WTC11 (cell line): ENCODE measurements at regions not wholly inside any gene's neighbourhood (a gene's known extent, or its start where the extent isn't known, plus 50 kb on each side); places are given as distances from the start of the nearest gene placed in this dataset.

Source experiments
- ATAC-seq: fragments of 200-7000 bp; cut with Tn5 transposase; 2 replicates; pipeline ENCODE4 v1.10.0; 2021; ENCODE audit warnings: mild to moderate bottlenecking, moderate library complexity
- CTCF ChIA-PET: fragments of 300-600 bp; sonication (Branson Sonifier 250); formaldehyde crosslinking; loops from one replicate; lab custom pipeline; 2021; ENCODE audit warnings: antibody characterized with exemption; lab: Charles Lee
- POLR2A ChIA-PET: fragments of 350-600 bp; sonication (Branson Sonifier 250); formaldehyde crosslinking; loops from one replicate; lab custom pipeline; 2021; ENCODE audit warnings: antibody characterized with exemption; lab: Charles Lee
- DNase-seq: peaks from one replicate; pipeline ENCODE4 v3.0.0; 2021; ENCODE audit warnings: low spot score
- H3K27ac Mint-ChIP-seq: 2 replicates; pipeline ENCODE4 v1.8.0; 2021; ENCODE audit warnings: mixed read lengths
- H3K27me3 Mint-ChIP-seq: 2 replicates; pipeline ENCODE4 v1.8.0; 2021; ENCODE audit warnings: low read depth, mild to moderate bottlenecking, moderate library complexity, mixed read lengths
- H3K36me3 Mint-ChIP-seq: 2 replicates; pipeline ENCODE4 v1.8.0; 2021; ENCODE audit warnings: mixed read lengths
- H3K4me1 Mint-ChIP-seq: 2 replicates; pipeline ENCODE4 v1.8.0; 2022; ENCODE audit warnings: mixed read lengths
- H3K4me3 Mint-ChIP-seq: 2 replicates; pipeline ENCODE4 v1.8.0; 2021; ENCODE audit warnings: mild to moderate bottlenecking, moderate library complexity, mixed read lengths
- H3K9me3 Mint-ChIP-seq: 2 replicates; pipeline ENCODE4 v1.8.0; 2021; ENCODE audit warnings: mixed read lengths
- ELF4 ChIP-seq: sonication (generic); formaldehyde crosslinking; IDR thresholded peaks from 2 replicates; pipeline ENCODE4 v1.8.1; 2022; ENCODE audit warnings: low read depth, mild to moderate bottlenecking, moderate library complexity, missing genetic modification reagents
- EMX1 ChIP-seq: fragments of 250-450 bp; sonication (Bioruptor Pico); IDR thresholded peaks from 2 replicates; pipeline ENCODE4 v1.8.0; 2021; ENCODE audit warnings: mild to moderate bottlenecking
- FOXJ3 ChIP-seq: sonication (generic); formaldehyde crosslinking; IDR thresholded peaks from 2 replicates; pipeline ENCODE4 v1.9.0; 2021; ENCODE audit warnings: missing genetic modification reagents, mild to moderate bottlenecking, borderline replicate concordance
- FOXK1 ChIP-seq: sonication (generic); formaldehyde crosslinking; IDR thresholded peaks from 2 replicates; pipeline ENCODE4 v1.8.0; 2022; ENCODE audit warnings: mild to moderate bottlenecking, moderate library complexity, missing genetic modification reagents
- FOXP1 ChIP-seq: sonication (generic); formaldehyde crosslinking; IDR thresholded peaks from 2 replicates; pipeline ENCODE4 v1.8.0; 2022; ENCODE audit warnings: missing genetic modification reagents, mild to moderate bottlenecking, moderate library complexity, borderline replicate concordance
- NFE2L1 ChIP-seq: sonication (generic); formaldehyde crosslinking; IDR thresholded peaks from 2 replicates; pipeline ENCODE4 v1.8.1; 2023; ENCODE audit warnings: missing genetic modification reagents
- OVOL2 ChIP-seq: fragments of 250-450 bp; sonication (Bioruptor Pico); IDR thresholded peaks from 2 replicates; pipeline ENCODE4 v1.9.0; 2021; ENCODE audit warnings: mild to moderate bottlenecking, borderline replicate concordance
- RELA ChIP-seq: sonication (generic); formaldehyde crosslinking; IDR thresholded peaks from 2 replicates; pipeline ENCODE4 v1.8.1; 2022; ENCODE audit warnings: missing genetic modification reagents, mild to moderate bottlenecking, borderline replicate concordance
- SMAD4 ChIP-seq: sonication (generic); formaldehyde crosslinking; IDR thresholded peaks from 2 replicates; pipeline ENCODE4 v1.8.0; 2022; ENCODE audit warnings: mild to moderate bottlenecking, missing genetic modification reagents
- SOX15 ChIP-seq: fragments of 250-450 bp; sonication (Bioruptor Pico); IDR thresholded peaks from 2 replicates; pipeline ENCODE4 v1.9.0; 2021; ENCODE audit warnings: mild to moderate bottlenecking
- TCF7 ChIP-seq: sonication (generic); formaldehyde crosslinking; IDR thresholded peaks from 2 replicates; pipeline ENCODE4 v1.8.0; 2022; ENCODE audit warnings: mild to moderate bottlenecking, low read depth, missing genetic modification reagents, moderate library complexity
- ZNF121 ChIP-seq: sonication (generic); formaldehyde crosslinking; IDR thresholded peaks from 2 replicates; pipeline ENCODE4 v1.8.0; 2023; ENCODE audit warnings: missing genetic modification reagents
- ZNF219 ChIP-seq: sonication (generic); formaldehyde crosslinking; IDR thresholded peaks from 2 replicates; pipeline ENCODE4 v1.8.0; 2023; ENCODE audit warnings: missing genetic modification reagents, mild to moderate bottlenecking, borderline replicate concordance
- ZNF416 ChIP-seq: fragments of 250-450 bp; sonication (Bioruptor Pico); IDR thresholded peaks from 2 replicates; pipeline ENCODE4 v1.9.0; 2021; ENCODE audit warnings: mild to moderate bottlenecking, inconsistent platforms
- TF ChIP-seq, protein P1 (sequence below): sonication (generic); formaldehyde crosslinking; IDR thresholded peaks from 2 replicates; pipeline ENCODE4 v1.8.1; 2023; ENCODE audit warnings: mild to moderate bottlenecking, missing genetic modification reagents, moderate library complexity
- TF ChIP-seq, protein P2 (sequence below): sonication (generic); formaldehyde crosslinking; IDR thresholded peaks from 2 replicates; pipeline ENCODE4 v1.8.1; 2023; ENCODE audit warnings: mild to moderate bottlenecking, missing genetic modification reagents
- TF ChIP-seq, protein P3 (sequence below): sonication (generic); formaldehyde crosslinking; IDR thresholded peaks from 2 replicates; pipeline ENCODE4 v1.8.1; 2022; ENCODE audit warnings: low read depth, mild to moderate bottlenecking, moderate library complexity, missing genetic modification reagents, borderline replicate concordance
- TF ChIP-seq, protein P4 (sequence below): sonication (generic); formaldehyde crosslinking; IDR thresholded peaks from 2 replicates; pipeline ENCODE4 v1.8.1; 2023; ENCODE audit warnings: mild to moderate bottlenecking, moderate library complexity, missing genetic modification reagents
- TF ChIP-seq, protein P5 (sequence below): fragments of 250-450 bp; sonication (Bioruptor Pico); IDR thresholded peaks from 2 replicates; pipeline ENCODE4 v1.9.0; 2021; ENCODE audit warnings: mild to moderate bottlenecking

DNA sequence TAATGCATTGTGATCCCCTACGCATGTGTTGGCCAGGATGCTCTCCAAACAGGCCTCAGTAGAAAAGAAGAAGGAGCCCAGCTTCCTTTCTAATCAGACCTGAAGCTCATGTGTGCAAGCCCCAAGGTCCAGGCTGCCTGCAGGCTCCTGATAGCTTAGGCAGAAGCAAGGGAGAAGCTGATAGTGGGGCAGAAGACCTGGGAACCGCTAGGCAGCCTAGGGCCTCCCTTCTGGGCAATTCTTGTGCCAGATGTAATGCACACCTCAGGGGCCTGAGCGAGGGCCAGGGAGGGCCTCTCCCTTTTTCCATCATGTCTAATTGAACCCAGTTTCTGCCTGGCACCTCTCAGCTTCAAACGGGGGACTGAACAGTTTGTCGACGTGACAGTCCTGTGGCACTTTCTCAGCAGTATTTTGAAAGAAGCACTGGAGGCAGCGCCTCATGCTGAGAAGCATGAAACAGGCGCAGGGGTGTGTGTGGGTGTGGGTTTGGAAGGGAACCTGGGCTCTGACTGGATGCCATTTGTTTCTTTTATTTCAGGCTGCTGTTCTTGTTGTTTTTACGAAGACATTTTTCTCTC lies 212.8 kb downstream of the PIK3R1 start:
- H3K27ac Mint-ChIP-seq = no peak overlapping the region
- POLR2A ChIA-PET = no interaction called here
- no peak for ATAC-seq

DNA sequence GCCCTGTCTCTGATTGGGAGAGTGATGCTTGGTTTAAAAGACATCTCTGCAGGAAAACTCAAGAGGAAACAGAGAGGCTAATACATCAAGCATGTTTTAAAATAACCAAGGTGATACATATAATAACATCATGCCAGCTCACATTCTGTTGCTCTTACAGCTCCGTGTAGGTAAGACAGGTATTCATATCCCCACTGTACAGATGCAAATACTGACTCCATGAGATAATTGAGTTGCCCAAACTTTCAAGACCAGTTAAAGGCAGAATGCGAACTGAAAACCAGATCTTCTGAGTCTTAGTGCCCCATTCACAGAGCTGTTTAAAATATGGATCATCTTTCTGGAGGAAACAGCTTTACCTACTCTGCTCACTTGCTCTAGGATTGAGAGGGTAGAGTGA lies 214.0 kb downstream of the PIK3R1 start:
- Mint-ChIP-seq H3K9me3 (no peaks in the 10 kb centered on the region), H3K4me1 (peaks cover 14% of the 10 kb centered on the region), H3K27me3 (no peaks in the 10 kb centered on the region; the same call in 1 of the 2 replicates), H3K36me3 (no peaks in the 10 kb centered on the region), H3K27ac (no peak overlapping the region), H3K4me3 (no peak overlapping the region)
- POLR2A ChIA-PET = no interaction called here
- TF ChIP-seq ZNF416 (CRISPR knock-in tag) = no peak
- no peak for TF ChIP-seq SMAD4 (CRISPR knock-in tag)
- TF ChIP-seq, protein P1, sequence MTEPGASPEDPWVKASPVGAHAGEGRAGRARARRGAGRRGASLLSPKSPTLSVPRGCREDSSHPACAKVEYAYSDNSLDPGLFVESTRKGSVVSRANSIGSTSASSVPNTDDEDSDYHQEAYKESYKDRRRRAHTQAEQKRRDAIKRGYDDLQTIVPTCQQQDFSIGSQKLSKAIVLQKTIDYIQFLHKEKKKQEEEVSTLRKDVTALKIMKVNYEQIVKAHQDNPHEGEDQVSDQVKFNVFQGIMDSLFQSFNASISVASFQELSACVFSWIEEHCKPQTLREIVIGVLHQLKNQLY (CRISPR knock-in tag) = no peak
- TF ChIP-seq NFE2L1 = no peak
- no peak for TF ChIP-seq FOXJ3 (CRISPR knock-in tag)
- TF ChIP-seq, protein P2, sequence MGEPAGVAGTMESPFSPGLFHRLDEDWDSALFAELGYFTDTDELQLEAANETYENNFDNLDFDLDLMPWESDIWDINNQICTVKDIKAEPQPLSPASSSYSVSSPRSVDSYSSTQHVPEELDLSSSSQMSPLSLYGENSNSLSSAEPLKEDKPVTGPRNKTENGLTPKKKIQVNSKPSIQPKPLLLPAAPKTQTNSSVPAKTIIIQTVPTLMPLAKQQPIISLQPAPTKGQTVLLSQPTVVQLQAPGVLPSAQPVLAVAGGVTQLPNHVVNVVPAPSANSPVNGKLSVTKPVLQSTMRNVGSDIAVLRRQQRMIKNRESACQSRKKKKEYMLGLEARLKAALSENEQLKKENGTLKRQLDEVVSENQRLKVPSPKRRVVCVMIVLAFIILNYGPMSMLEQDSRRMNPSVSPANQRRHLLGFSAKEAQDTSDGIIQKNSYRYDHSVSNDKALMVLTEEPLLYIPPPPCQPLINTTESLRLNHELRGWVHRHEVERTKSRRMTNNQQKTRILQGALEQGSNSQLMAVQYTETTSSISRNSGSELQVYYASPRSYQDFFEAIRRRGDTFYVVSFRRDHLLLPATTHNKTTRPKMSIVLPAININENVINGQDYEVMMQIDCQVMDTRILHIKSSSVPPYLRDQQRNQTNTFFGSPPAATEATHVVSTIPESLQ = no peak
- TF ChIP-seq ZNF219 = no peak
- TF ChIP-seq FOXP1 (CRISPR knock-in tag) = no peak
- TF ChIP-seq ELF4 (CRISPR knock-in tag) = no peak
- no peak for TF ChIP-seq OVOL2 (CRISPR knock-in tag)
- no peak for TF ChIP-seq FOXK1
- TF ChIP-seq TCF7 = no peak
- TF ChIP-seq, protein P3, sequence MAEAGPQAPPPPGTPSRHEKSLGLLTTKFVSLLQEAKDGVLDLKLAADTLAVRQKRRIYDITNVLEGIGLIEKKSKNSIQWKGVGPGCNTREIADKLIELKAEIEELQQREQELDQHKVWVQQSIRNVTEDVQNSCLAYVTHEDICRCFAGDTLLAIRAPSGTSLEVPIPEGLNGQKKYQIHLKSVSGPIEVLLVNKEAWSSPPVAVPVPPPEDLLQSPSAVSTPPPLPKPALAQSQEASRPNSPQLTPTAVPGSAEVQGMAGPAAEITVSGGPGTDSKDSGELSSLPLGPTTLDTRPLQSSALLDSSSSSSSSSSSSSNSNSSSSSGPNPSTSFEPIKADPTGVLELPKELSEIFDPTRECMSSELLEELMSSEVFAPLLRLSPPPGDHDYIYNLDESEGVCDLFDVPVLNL (CRISPR knock-in tag) = no peak
- DNase-seq (no peak), ATAC-seq (no peak)
- CTCF ChIA-PET = no interaction called here

More for the DNA sequence above, 212.8 kb downstream of the PIK3R1 start:
- no peak for DNase-seq
- H3K4me3 Mint-ChIP-seq = no peak overlapping the region
- CTCF ChIA-PET = no interaction called here
- H3K36me3 Mint-ChIP-seq = no peaks in the 10 kb centered on the region
- no peaks in the 10 kb centered on the region for H3K27me3 Mint-ChIP-seq
- peaks cover 8% of the 10 kb centered on the region for H3K4me1 Mint-ChIP-seq
- TF ChIP-seq, protein P4, sequence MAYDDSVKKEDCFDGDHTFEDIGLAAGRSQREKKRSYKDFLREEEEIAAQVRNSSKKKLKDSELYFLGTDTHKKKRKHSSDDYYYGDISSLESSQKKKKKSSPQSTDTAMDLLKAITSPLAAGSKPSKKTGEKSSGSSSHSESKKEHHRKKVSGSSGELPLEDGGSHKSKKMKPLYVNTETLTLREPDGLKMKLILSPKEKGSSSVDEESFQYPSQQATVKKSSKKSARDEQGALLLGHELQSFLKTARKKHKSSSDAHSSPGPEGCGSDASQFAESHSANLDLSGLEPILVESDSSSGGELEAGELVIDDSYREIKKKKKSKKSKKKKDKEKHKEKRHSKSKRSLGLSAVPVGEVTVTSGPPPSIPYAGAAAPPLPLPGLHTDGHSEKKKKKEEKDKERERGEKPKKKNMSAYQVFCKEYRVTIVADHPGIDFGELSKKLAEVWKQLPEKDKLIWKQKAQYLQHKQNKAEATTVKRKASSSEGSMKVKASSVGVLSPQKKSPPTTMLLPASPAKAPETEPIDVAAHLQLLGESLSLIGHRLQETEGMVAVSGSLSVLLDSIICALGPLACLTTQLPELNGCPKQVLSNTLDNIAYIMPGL (CRISPR knock-in tag) = no peak
- TF ChIP-seq RELA (CRISPR knock-in tag) (no peak), ZNF121 (CRISPR knock-in tag) (no peak), FOXJ3 (CRISPR knock-in tag) (no peak), EMX1 (CRISPR knock-in tag) (no peak), SOX15 (CRISPR knock-in tag) (no peak)
- TF ChIP-seq, protein P5, sequence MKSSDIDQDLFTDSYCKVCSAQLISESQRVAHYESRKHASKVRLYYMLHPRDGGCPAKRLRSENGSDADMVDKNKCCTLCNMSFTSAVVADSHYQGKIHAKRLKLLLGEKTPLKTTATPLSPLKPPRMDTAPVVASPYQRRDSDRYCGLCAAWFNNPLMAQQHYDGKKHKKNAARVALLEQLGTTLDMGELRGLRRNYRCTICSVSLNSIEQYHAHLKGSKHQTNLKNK (CRISPR knock-in tag) = no peak
- TF ChIP-seq, all 79 proteins: peak for 0
- H3K9me3 Mint-ChIP-seq = no peaks in the 10 kb centered on the region
